OCI-M2 (cell line): ENCODE measurements at regions not wholly inside any gene's neighbourhood (a gene's known extent, or its start where the extent isn't known, plus 50 kb on each side); places are given as distances from the start of the nearest gene placed in this dataset.

Experiments
- DNase-seq: peaks from one replicate; lab custom pipeline; 2025; ENCODE audit not compliant: unreplicated experiment; lab: John Stamatoyannopoulos, UW

GRCh38 chr3:118436697-118437262, 597.9 kb downstream of the IGSF11 start:
- peak; percentile 55 for DNase-seq

GRCh38 chr3:118445036-118445435, 589.6 kb downstream of the IGSF11 start:
- no peak for DNase-seq

DNA sequence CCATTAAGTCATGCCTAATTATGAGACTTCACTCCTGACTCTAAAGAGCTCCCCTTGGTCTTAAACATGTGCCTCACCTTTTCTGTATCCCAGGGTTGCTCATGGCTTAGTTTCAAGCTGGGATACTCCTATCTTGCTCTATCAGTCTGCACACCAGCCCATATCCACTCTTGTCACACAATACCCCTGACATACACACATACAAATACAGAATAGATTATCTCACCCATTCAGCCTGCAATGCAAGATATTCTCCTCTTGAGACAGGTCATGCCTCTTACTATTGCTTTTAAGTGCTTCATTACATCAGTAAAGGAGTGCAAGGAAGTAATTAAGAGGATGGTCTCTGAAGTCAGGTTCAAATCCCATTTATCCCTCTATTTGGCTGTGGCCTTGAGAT, 587.3 kb downstream of the IGSF11 start:
- DNase-seq: no peak

- no peak for DNase-seq
These were observed 567.8 kb downstream of the IGSF11 start for GRCh38 chr3:118466795-118467330.

DNA sequence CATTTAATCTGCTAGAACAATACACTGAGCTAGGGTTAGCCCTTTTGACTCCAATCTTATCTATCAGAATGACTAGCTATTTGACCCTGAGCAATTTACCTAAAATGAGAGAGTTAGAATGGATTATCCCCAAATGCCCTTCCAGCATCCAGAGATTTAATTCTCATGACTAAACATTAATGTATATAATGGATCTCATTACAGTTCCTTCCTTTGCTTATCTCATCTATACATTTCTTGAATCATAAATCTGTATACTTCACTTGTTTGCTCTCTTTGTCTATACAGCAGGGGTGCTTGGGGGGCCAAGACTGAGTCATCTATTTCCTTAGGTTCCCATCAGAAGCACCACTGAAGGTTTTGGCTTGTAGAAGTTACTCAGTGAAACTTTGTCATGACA, 565.8 kb downstream of the IGSF11 start:
- DNase-seq: no peak

- no peak for DNase-seq
These were observed 562.1 kb downstream of the IGSF11 start for GRCh38 chr3:118472586-118472985.

GRCh38 chr3:118473343-118473742, 561.3 kb downstream of the IGSF11 start:
- no peak for DNase-seq

DNA sequence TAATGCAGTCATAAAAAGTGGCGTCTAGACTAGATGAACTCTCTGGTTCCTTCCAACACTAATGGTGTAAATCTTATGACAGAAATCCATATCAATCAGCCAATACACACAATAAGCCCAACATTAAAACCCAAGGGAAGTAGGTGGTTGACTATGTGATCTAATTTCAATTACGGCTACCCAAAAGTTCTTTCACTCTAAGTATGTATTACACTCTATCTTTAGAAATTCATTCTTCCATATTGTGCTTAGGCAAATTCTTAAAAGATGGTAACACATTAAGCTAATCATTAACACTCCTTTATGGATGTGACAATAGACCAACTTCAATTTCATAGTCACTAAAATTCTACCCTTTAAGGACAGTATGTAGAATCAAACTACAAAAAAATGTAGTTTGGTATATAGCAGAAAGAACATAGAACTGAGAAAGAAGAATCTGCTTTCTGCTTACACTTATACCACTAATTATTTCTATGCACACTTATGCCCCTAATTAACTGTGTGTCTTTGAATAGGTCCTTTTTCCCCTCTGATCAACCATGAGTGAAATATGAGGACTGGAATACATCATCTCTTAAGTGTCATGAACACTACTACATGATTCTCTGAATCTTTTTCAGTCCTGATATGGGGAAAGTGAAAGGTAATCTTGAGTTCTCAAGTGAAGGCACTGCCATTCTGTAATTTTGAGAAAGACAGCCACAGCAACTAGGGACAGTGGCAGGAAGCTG, 557.6 kb downstream of the IGSF11 start:
- no peak for DNase-seq

- no peak for DNase-seq
These were observed 556.9 kb downstream of the IGSF11 start for GRCh38 chr3:118477768-118478167.

- no peak for DNase-seq
These were observed 555.9 kb downstream of the IGSF11 start for GRCh38 chr3:118478706-118479276.

GRCh38 chr3:118479376-118479775, 555.3 kb downstream of the IGSF11 start:
- no peak for DNase-seq

DNA sequence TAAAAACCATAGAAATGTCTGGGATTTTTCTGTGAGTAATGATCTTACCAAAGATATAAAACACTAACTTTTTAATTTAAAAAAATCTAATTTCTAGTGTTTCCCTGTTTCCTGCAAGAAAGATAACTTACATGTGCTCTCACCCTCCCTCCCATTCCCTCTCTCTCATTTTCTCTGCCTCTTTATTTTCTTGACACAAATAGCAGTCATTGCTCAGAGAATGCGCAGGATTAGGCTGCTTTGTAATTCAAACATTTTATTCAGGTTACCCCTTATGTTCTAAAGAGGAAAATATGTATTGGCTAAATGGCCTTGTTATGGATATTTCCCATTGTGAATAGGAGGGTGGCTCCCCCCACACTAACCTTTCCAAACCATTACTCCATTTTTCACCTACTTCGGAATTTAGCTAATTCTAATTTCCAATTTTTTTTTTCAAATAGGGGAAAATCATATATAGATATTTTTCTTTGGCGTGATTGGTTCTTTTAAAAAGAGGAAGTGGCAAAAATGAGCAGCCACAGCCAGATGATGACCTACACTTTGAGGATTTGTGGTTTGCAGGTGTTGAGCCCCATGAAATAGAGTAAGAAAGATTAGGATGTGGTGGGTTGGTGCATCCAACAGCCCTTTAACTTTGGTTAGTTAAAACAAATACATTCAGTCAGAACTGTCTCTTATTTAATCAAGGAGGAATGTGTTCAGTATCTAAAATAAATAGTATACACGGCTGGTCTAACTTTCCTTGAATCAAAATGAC, 554.4 kb downstream of the IGSF11 start:
- DNase-seq: no peak

GRCh38 chr3:118485693-118486092, 549.0 kb downstream of the IGSF11 start:
- DNase-seq: no peak

DNA sequence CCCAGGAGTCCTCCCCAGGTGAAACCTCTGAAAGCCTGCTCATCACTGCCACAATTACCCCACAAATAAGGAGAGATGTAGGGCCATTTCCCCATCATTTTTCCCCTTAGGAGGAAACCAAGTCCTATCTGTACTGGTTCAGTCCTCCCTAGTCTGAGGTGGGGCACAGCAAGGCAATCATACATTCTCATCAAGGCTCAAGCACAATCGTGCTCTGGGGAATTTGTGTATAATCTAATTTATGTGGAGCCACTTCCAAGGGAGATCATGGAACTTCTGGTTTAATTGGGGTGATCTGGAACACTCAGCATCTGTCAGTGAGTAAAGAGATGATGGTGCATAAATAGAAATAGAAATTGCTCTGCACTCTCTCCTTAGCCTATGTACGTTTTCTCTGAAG, 546.9 kb downstream of the IGSF11 start:
- DNase-seq: no peak

GRCh38 chr3:118488732-118489131, 545.9 kb downstream of the IGSF11 start:
- DNase-seq: no peak

GRCh38 chr3:118495206-118495605, 539.4 kb downstream of the IGSF11 start:
- no peak for DNase-seq

- no peak for DNase-seq
These were observed 537.4 kb downstream of the IGSF11 start for GRCh38 chr3:118497274-118497673.

GRCh38 chr3:118501152-118501551, 533.5 kb downstream of the IGSF11 start:
- DNase-seq: no peak

GRCh38 chr3:118504906-118505305, 529.7 kb downstream of the IGSF11 start:
- DNase-seq: no peak

- no peak for DNase-seq
These were observed 528.9 kb downstream of the IGSF11 start for GRCh38 chr3:118505784-118506183.

DNA sequence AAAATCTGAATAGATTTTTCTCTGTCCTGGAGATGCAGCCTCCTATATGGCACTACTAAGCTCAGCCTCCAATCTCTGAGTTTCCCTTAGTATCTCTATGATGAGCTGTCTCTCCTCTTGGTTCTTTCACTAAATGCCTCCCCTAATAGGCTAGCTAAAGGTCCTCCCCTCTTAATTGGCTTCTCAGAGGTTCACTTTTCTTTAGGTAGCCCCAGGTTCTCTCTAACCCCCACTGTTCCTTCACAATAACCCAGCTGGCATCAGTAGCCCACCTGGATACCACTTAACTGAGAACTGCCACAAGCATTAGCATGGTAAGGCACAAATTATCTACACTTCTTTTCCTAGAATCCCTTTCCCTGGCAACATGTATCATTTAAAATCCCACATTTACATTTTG, 523.2 kb downstream of the IGSF11 start:
- no peak for DNase-seq

DNA sequence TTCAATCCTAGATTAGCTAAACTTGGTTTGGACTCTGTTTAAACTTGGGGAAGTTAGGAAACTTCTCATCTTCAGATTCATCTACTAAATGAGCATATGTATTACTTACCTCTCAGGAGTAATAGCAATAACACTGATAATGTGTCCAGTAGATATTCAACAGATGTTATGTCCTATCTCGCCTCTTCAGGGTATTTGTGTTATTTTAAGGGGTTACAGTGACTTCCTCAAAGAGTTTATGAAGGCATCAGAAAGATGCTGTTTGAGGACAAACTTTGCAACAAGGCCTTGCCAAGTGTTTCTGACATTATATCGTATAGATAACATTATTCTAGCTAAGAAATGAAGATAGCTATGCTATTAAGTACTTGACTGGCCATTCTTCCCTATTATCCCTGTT, 522.3 kb downstream of the IGSF11 start:
- no peak for DNase-seq
